Stimulated activated naive CD8-positive, alpha-beta T cell treated with anti-CD3 and anti-CD28 coated beads, Interleukin-15, amount 100 ng/mL, for 72 hours (primary cell): ENCODE measurements at regions not wholly inside any gene's neighbourhood (a gene's known extent, or its start where the extent isn't known, plus 50 kb on each side); places are given as distances from the start of the nearest gene placed in this dataset.

Source experiments
- ATAC-seq: fragments of 150-1000 bp; cut with Tn5 transposase; 2 replicates; pipeline ENCODE4 v1.10.0; 2021; ENCODE audit warnings: mild to moderate bottlenecking, moderate library complexity
- DNase-seq, 2 donors: peaks; one replicate each; pipeline ENCODE4 v3.0.0; 2021 to 2022
- H3K27ac Mint-ChIP-seq, 2 donors: one replicate each; pipeline ENCODE4 v1.8.0; 2022; ENCODE audit warnings: mild to moderate bottlenecking in 2 of 2, mixed read lengths in 2 of 2, moderate library complexity in 2 of 2
- H3K27me3 Mint-ChIP-seq: one replicate; pipeline ENCODE4 v1.8.0; 2022; ENCODE audit warnings: mixed read lengths
- H3K4me1 Mint-ChIP-seq: one replicate; pipeline ENCODE4 v1.8.0; 2022; ENCODE audit warnings: mild to moderate bottlenecking, mixed read lengths
- H3K4me3 Mint-ChIP-seq, 2 donors: one replicate each; pipeline ENCODE4 v1.8.0; 2022; ENCODE audit warnings: mild to moderate bottlenecking in 2 of 2, mixed read lengths in 2 of 2, moderate library complexity in 1 of 2
- H3K9me3 Mint-ChIP-seq, 2 donors: one replicate each; pipeline ENCODE4 v1.8.0; 2022; ENCODE audit warnings: mixed read lengths in 2 of 2

- H3K9me3 Mint-ChIP-seq: no peaks in the 10 kb centered on the region
- ATAC-seq: no peak
- no peaks in the 10 kb centered on the region for H3K4me1 Mint-ChIP-seq
- H3K27me3 Mint-ChIP-seq: no peaks in the 10 kb centered on the region
- no peak overlapping the region for H3K4me3 Mint-ChIP-seq
- no peak overlapping the region for H3K27ac Mint-ChIP-seq
- no peak for DNase-seq
Observed at GRCh38 chr3:160161921-160162320, 63.3 kb upstream of the C3orf80 start.

- Mint-ChIP-seq H3K4me1 (no peaks in the 10 kb centered on the region), H3K27me3 (no peaks in the 10 kb centered on the region), H3K4me3 (no peak overlapping the region), H3K27ac (no peak overlapping the region), H3K9me3 (no peaks in the 10 kb centered on the region)
- ATAC-seq (no peak), DNase-seq (no peak)
Observed at GRCh38 chr3:160162440-160162839, 62.8 kb upstream of the C3orf80 start.

GRCh38 chr3:160163229-160163878 lies 61.9 kb upstream of the C3orf80 start:
- H3K4me1 Mint-ChIP-seq: no peaks in the 10 kb centered on the region
- no peaks in the 10 kb centered on the region for H3K27me3 Mint-ChIP-seq
- H3K27ac Mint-ChIP-seq: no peak overlapping the region
- DNase-seq (no peak), ATAC-seq (no peak)
- no peak overlapping the region for H3K4me3 Mint-ChIP-seq
- no peaks in the 10 kb centered on the region for H3K9me3 Mint-ChIP-seq

GRCh38 chr3:160168246-160168645 lies 57.0 kb upstream of the C3orf80 start:
- Mint-ChIP-seq H3K9me3 (no peaks in the 10 kb centered on the region), H3K27ac (no peak overlapping the region), H3K4me3 (no peak overlapping the region), H3K4me1 (no peaks in the 10 kb centered on the region), H3K27me3 (peaks cover 8% of the 10 kb centered on the region)
- no peak for DNase-seq
- no peak for ATAC-seq

GRCh38 chr3:160169139-160169976 lies 55.9 kb upstream of the C3orf80 start:
- H3K4me1 Mint-ChIP-seq: no peaks in the 10 kb centered on the region
- no peaks in the 10 kb centered on the region for H3K9me3 Mint-ChIP-seq
- H3K27ac Mint-ChIP-seq: no peak overlapping the region
- peak; percentile 26 for ATAC-seq
- peaks cover 8% of the 10 kb centered on the region for H3K27me3 Mint-ChIP-seq
- H3K4me3 Mint-ChIP-seq: no peak overlapping the region
- DNase-seq: no peak

GRCh38 chr3:160170409-160171370 lies 54.5 kb upstream of the C3orf80 start:
- no peak for ATAC-seq

GRCh38 chr3:160171813-160172212 lies 53.4 kb upstream of the C3orf80 start:
- no peak for ATAC-seq
- H3K27ac Mint-ChIP-seq: no peak overlapping the region
- no peaks in the 10 kb centered on the region for H3K4me1 Mint-ChIP-seq
- no peak for DNase-seq
- H3K4me3 Mint-ChIP-seq: no peak overlapping the region
- H3K9me3 Mint-ChIP-seq: no peaks in the 10 kb centered on the region
- peaks cover 8% of the 10 kb centered on the region for H3K27me3 Mint-ChIP-seq

More at GRCh38 chr3:160170409-160171370, 54.5 kb upstream of the C3orf80 start:
- Mint-ChIP-seq H3K27ac (peak overlapping the region in 1 of 2 donors; percentile 22), H3K27me3 (peaks cover 8% of the 10 kb centered on the region), H3K9me3 (no peaks in the 10 kb centered on the region), H3K4me1 (no peaks in the 10 kb centered on the region), H3K4me3 (no peak overlapping the region)
- no peak for DNase-seq

- peaks cover 0 to 4% of the 10 kb centered on the region in 2 donors for H3K9me3 Mint-ChIP-seq
- peaks cover 2% of the 10 kb centered on the region for H3K27me3 Mint-ChIP-seq
- no peak overlapping the region for H3K4me3 Mint-ChIP-seq
- ATAC-seq: no peak
- no peaks in the 10 kb centered on the region for H3K4me1 Mint-ChIP-seq
- DNase-seq: no peak
- no peak overlapping the region for H3K27ac Mint-ChIP-seq
Observed at GRCh38 chr3:160174621-160175020, 50.6 kb upstream of the C3orf80 start.
